ENCODE measurements at regions not wholly inside any gene's neighbourhood (a gene's known extent, or its start where the extent isn't known, plus 50 kb on each side); places are given as distances from the start of the nearest gene placed in this dataset.
"Not testable (repeated sequence)": the region's sequence is repeated elsewhere in the genome, so short reads cannot be mapped to it uniquely, and the experiment has no call there.

- Mint-ChIP-seq H3K27ac (no peak overlapping the region), H3K9me3 (peaks cover 14% of the 10 kb centered on the region), H3K36me3 (ENCODE audit: low read depth) (peaks cover 3% of the 10 kb centered on the region), H3K4me3 (ENCODE audit: low read depth) (peak overlapping the region; percentile 60), H3K27me3 (ENCODE audit: low read depth) (peaks cover 36% of the 10 kb centered on the region), H3K4me1 (ENCODE audit: low read depth) (peaks cover 26% of the 10 kb centered on the region)
- DNase-seq (ENCODE audit: low spot score): no peak
- intact Hi-C loops (cut with micrococcal nuclease): loop anchor here (5.0 to 10.0 kb wide), 2 partner anchors 303 to 304 kb away; no protein-coding TSS in a partner anchor
Measured at GRCh38 chr6:27601668-27602254, 128.9 kb upstream of the ZNF184 start.

DNA sequence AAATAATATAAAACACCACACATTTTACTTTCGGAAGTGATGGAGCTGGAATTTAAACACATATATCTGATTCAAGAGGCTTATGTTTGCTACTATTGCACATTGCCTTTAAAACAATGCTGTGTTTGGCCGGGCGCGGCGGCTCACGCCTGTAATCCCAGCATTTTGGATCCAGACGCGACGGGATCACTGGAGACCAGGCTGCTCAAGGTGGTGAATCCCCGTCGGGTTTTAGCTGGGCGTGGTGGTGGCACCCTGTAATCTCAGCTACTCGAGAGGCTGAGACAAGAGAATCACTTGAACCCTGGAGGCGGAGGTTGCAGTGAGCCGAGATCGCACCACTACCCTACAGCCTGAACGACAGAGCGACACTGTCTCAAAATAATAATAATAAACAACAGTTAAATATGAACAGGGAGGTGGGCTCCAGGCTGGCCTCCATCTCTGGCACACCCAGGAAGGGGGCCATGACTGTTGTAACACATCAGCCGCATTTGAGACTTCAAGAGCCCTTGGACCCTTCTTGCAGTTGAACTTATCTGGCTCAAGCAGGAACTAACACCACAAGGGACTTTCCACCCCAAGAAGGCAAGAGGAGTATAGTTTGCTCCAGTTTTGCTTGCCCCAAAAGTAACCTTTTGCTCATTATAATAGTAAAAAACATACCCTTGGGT lies 127.1 kb upstream of the ZNF184 start:
- peaks cover 14% of the 10 kb centered on the region for H3K9me3 Mint-ChIP-seq
- H3K27ac Mint-ChIP-seq: no peak overlapping the region
- intact Hi-C loops (cut with micrococcal nuclease): loop anchor here (5.0 to 10.0 kb wide), 3 partner anchors 155 to 305 kb away; no protein-coding TSS in a partner anchor
- no peak overlapping the region for H3K4me3 Mint-ChIP-seq (ENCODE audit: low read depth)
- H3K4me1 Mint-ChIP-seq (ENCODE audit: low read depth): peaks cover 16% of the 10 kb centered on the region
- no peak for DNase-seq (ENCODE audit: low spot score)
- peaks cover 35% of the 10 kb centered on the region for H3K27me3 Mint-ChIP-seq (ENCODE audit: low read depth)
- peaks cover 3% of the 10 kb centered on the region for H3K36me3 Mint-ChIP-seq (ENCODE audit: low read depth)

- not testable (repeated sequence) for H3K27ac Mint-ChIP-seq; H3K9me3 Mint-ChIP-seq; H3K36me3 Mint-ChIP-seq (ENCODE audit: low read depth); H3K4me3 Mint-ChIP-seq (ENCODE audit: low read depth); DNase-seq (ENCODE audit: low spot score)
- intact Hi-C loops (cut with micrococcal nuclease): loop anchor here (10.0 kb wide), 1 partner anchor 158 kb away; no protein-coding TSS in a partner anchor
- Mint-ChIP-seq H3K4me1 (ENCODE audit: low read depth) (peaks cover 11% of the 10 kb centered on the region), H3K27me3 (ENCODE audit: low read depth) (peaks cover 34% of the 10 kb centered on the region)
Measured at GRCh38 chr6:27597031-27597567, 124.2 kb upstream of the ZNF184 start.

DNA sequence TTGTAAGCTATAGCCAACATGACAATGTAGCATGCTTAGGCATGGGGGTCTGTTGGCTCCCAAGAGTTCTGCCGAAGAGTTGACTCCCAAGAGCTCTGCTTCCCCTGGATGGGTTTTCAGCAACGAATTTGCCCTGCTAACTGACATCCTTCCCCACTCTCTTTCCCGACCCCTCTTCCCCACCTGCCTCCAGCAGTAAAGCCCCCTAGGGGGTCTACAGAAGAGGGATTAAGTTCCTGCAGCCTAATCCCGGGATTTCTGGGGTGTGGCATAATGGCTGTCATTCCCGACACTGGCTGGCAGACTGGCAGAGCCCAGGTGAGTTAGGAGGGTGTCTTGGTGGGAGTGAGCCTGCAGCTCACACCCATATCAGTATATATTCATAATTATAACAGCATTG lies 121.0 kb upstream of the ZNF184 start:
- H3K27me3 Mint-ChIP-seq (ENCODE audit: low read depth): peaks cover 29% of the 10 kb centered on the region
- no peaks in the 10 kb centered on the region for H3K9me3 Mint-ChIP-seq
- intact Hi-C loops (cut with micrococcal nuclease): loop anchor here (2.0 to 10.0 kb wide), 4 partner anchors 47 to 407 kb away; no protein-coding TSS in a partner anchor
- H3K4me3 Mint-ChIP-seq (ENCODE audit: low read depth): no peak overlapping the region
- peaks cover 1% of the 10 kb centered on the region for H3K4me1 Mint-ChIP-seq (ENCODE audit: low read depth)
- DNase-seq (ENCODE audit: low spot score): no peak
- H3K27ac Mint-ChIP-seq: no peak overlapping the region
- no peaks in the 10 kb centered on the region for H3K36me3 Mint-ChIP-seq (ENCODE audit: low read depth)

DNA sequence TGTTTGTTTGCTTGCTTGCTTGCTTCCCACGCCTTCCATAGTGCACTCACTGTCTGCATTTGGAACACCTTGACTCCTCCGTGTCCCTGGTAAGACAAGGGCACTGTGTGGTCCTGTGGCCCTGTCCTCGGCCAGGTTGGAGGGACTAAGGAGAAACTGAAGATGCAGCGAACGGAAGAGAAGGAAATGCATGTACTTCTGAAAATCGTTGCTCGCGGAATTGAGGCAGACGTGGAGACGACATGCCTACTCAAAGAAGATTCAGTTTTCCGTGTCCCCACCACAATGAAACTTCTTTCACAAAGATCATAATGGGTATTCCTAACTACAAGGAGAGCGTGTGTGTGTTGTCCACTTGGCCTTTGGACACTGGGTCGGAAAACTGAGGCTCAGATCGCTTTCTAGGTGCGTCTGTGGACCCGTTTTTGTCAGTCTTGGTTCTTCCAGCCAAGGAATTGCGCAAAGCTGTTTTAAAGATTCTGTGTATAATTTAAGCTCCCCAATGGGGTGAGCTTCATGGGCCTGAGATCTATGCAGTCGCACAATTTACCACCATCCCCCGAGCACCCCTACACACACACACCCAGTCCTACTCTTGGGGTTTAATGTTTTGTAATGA lies 120.4 kb upstream of the ZNF184 start:
- Mint-ChIP-seq H3K27me3 (ENCODE audit: low read depth) (peaks cover 28% of the 10 kb centered on the region), H3K27ac (no peak overlapping the region), H3K9me3 (no peaks in the 10 kb centered on the region), H3K4me3 (ENCODE audit: low read depth) (no peak overlapping the region), H3K36me3 (ENCODE audit: low read depth) (no peaks in the 10 kb centered on the region), H3K4me1 (ENCODE audit: low read depth) (peaks cover 1% of the 10 kb centered on the region)
- intact Hi-C loops (cut with micrococcal nuclease): loop anchor here (2.0 to 10.0 kb wide), 4 partner anchors 46 to 406 kb away; no protein-coding TSS in a partner anchor
- DNase-seq (ENCODE audit: low spot score): no peak

GRCh38 chr6:27592481-27593199 lies 119.7 kb upstream of the ZNF184 start:
- Mint-ChIP-seq H3K27me3 (ENCODE audit: low read depth) (peaks cover 25% of the 10 kb centered on the region), H3K27ac (no peak overlapping the region), H3K9me3 (no peaks in the 10 kb centered on the region), H3K36me3 (ENCODE audit: low read depth) (no peaks in the 10 kb centered on the region), H3K4me1 (ENCODE audit: low read depth) (peaks cover 1% of the 10 kb centered on the region), H3K4me3 (ENCODE audit: low read depth) (no peak overlapping the region)
- intact Hi-C loops (cut with micrococcal nuclease): loop anchor here (2.0 to 10.0 kb wide), 4 partner anchors 45 to 405 kb away; no protein-coding TSS in a partner anchor
- DNase-seq (ENCODE audit: low spot score): peak; percentile 55

- Mint-ChIP-seq H3K4me3 (ENCODE audit: low read depth) (no peak overlapping the region), H3K27me3 (ENCODE audit: low read depth) (peaks cover 20% of the 10 kb centered on the region), H3K4me1 (ENCODE audit: low read depth) (peaks cover 1% of the 10 kb centered on the region), H3K9me3 (no peaks in the 10 kb centered on the region), H3K27ac (no peak overlapping the region), H3K36me3 (ENCODE audit: low read depth) (no peaks in the 10 kb centered on the region)
- DNase-seq (ENCODE audit: low spot score): no peak
- intact Hi-C loops (cut with micrococcal nuclease): loop anchor here (2.0 to 10.0 kb wide), 4 partner anchors 45 to 405 kb away; no protein-coding TSS in a partner anchor
Measured at GRCh38 chr6:27591699-27592480, 119.0 kb upstream of the ZNF184 start.

- DNase-seq (ENCODE audit: low spot score); H3K4me1 Mint-ChIP-seq (ENCODE audit: low read depth); H3K9me3 Mint-ChIP-seq; H3K4me3 Mint-ChIP-seq (ENCODE audit: low read depth); H3K27ac Mint-ChIP-seq; H3K36me3 Mint-ChIP-seq (ENCODE audit: low read depth); intact Hi-C loops (cut with micrococcal nuclease): not testable (repeated sequence)
- peaks cover 44% of the 10 kb centered on the region for H3K27me3 Mint-ChIP-seq (ENCODE audit: low read depth)
Measured at GRCh38 chr6:27585316-27585715, 112.4 kb upstream of the ZNF184 start.

DNA sequence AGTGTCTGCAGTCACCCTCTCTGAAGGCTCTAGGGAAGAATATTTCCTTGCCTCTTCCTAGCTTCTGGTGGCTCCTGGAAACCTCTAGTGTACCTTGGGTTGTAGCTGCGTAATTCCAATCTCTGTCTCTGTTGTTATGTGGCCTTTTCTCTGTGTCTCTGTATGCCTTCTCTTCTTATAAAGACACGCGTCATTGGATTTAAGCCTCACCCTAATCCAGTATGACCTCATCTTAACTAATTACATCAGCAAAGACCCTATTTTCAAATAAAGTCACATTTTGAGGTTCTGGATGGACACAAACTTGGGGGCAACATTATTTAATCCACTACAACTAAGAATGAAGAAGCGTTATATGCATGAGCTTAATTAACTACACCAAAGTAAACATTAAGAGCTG lies 111.4 kb upstream of the ZNF184 start:
- no peaks in the 10 kb centered on the region for H3K9me3 Mint-ChIP-seq
- H3K27ac Mint-ChIP-seq: no peak overlapping the region
- no peak for DNase-seq (ENCODE audit: low spot score)
- H3K27me3 Mint-ChIP-seq (ENCODE audit: low read depth): peaks cover 44% of the 10 kb centered on the region
- no peak overlapping the region for H3K4me3 Mint-ChIP-seq (ENCODE audit: low read depth)
- intact Hi-C loops (cut with micrococcal nuclease): no loop called here
- peaks cover 1% of the 10 kb centered on the region for H3K4me1 Mint-ChIP-seq (ENCODE audit: low read depth)
- H3K36me3 Mint-ChIP-seq (ENCODE audit: low read depth): no peaks in the 10 kb centered on the region

DNA sequence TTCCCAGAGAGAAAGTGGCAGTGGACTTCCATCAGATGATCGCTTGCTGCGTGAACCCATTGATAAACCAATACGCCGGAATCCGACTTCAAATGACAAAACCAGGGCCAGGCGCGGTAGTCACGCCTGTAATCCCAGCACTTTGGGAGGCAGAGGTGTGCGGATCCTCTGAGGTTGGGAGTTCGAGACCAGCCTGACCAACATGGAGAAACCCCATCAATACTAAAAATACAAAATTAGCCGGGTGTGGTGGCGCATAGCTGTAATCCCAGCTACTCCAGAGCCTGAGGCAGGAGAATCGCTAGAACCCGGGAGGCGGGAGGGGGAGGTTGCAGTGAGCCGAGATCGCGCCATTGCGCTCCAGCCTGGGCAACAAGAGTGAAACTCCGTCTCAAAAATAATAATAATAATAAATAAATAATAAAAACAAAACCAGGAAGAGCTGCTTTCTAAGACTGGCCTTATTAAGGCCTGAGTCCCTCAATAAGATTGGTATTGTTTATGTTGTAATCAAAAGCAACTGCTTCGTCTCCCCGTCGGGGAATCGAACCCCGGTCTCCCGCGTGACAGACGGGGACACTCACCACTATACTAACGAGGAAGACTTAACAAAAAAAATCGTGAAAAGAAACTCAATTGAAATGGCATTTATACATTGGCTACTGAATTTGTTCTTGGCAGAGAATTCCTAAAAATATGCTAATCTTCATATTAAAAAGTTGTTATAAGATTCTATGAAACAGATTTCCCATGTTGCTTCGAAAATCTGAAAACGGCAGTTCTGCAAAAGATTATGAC lies 110.2 kb upstream of the ZNF184 start:
- peak; percentile 28 for DNase-seq (ENCODE audit: low spot score)
- Mint-ChIP-seq H3K36me3 (ENCODE audit: low read depth) (no peaks in the 10 kb centered on the region), H3K4me1 (ENCODE audit: low read depth) (peaks cover 1% of the 10 kb centered on the region), H3K27ac (no peak overlapping the region), H3K4me3 (ENCODE audit: low read depth) (no peak overlapping the region), H3K9me3 (no peaks in the 10 kb centered on the region), H3K27me3 (ENCODE audit: low read depth) (peaks cover 40% of the 10 kb centered on the region)
- intact Hi-C loops (cut with micrococcal nuclease): no loop called here

DNA sequence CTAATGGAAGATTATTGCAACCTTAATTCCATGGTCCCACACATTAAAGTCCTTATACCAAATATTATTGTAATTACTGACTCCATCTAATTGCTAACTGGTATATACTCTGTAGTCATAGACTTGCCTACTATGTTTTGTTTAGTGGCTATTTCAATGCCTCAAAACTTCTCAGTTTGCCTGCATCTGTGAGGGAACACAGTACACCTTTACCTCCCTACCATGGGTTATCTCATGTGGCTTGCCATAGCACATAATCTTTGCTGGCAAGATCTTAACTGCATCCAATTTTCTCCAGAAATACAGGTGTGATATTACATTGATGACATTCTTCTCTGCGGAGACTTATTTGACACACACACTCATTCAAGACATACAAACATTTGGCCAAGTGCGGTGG lies 107.1 kb upstream of the ZNF184 start:
- Mint-ChIP-seq H3K4me3 (ENCODE audit: low read depth) (no peak overlapping the region), H3K27me3 (ENCODE audit: low read depth) (peaks cover 28% of the 10 kb centered on the region), H3K27ac (no peak overlapping the region), H3K36me3 (ENCODE audit: low read depth) (no peaks in the 10 kb centered on the region), H3K9me3 (no peaks in the 10 kb centered on the region), H3K4me1 (ENCODE audit: low read depth) (peaks cover 1% of the 10 kb centered on the region)
- no peak for DNase-seq (ENCODE audit: low spot score)
- intact Hi-C loops (cut with micrococcal nuclease): no loop called here
